Testis (tissue), 2 donors: ENCODE measurements at regions not wholly inside any gene's neighbourhood (a gene's known extent, or its start where the extent isn't known, plus 50 kb on each side); places are given as distances from the start of the nearest gene placed in this dataset.

ENCODE experiments used
- DNase-seq: peaks from one replicate; pipeline ENCODE4 v3.0.0-alpha.2; 2019
- H3K27ac ChIP-seq, 2 donors: fragments of 200-600 bp; sonication (generic); one replicate each; pipeline ENCODE4 v1.5.1; 2019
- H3K27me3 ChIP-seq: fragments of 200-600 bp; sonication (generic); one replicate; pipeline ENCODE4 v1.5.1; 2019
- H3K36me3 ChIP-seq: fragments of 200-600 bp; sonication (generic); one replicate; pipeline ENCODE4 v1.5.1; 2017; ENCODE audit warnings: low read depth; ENCODE audit errors: missing control alignments
- H3K4me1 ChIP-seq: fragments of 200-600 bp; sonication (generic); one replicate; pipeline ENCODE4 v1.5.1; 2019
- H3K4me3 ChIP-seq, 2 donors: fragments of 200-600 bp; sonication (generic); one replicate each; pipeline ENCODE4 v1.5.1; 2017 to 2019
- H3K9me3 ChIP-seq: fragments of 200-600 bp; sonication (generic); one replicate; pipeline ENCODE4 v1.5.1; 2017
- CTCF ChIP-seq, 3 experiments: fragments of 450-650 bp in 2 of 3; fragments of 200-600 bp in 1 of 3; sonication (generic) in 1 of 3; IDR thresholded peaks; one replicate each; pipeline ENCODE4 v1.5.1; 2016 to 2019; ENCODE audit warnings: antibody characterized with exemption in 3 of 3, mild to moderate bottlenecking in 2 of 3, moderate library complexity in 1 of 3
- POLR2A ChIP-seq: fragments of 450-650 bp; IDR thresholded peaks from one replicate; pipeline ENCODE4 v1.6.1; 2017; ENCODE audit warnings: antibody characterized with exemption, mild to moderate bottlenecking, moderate library complexity
- WGBS, 2 donors: methylation state at CpG; one replicate each; pipeline ENCODE4 v1.1.5; 2018; 5-methylcytosine and 5-hydroxymethylcytosine counted together
- intact Hi-C: fragments of 100-400 bp; cut with DNase I; formaldehyde crosslinking; loops from one replicate; pipeline ENCODE4 v1.15.1; 2023; ENCODE audit warnings: low total_unique reads

GRCh38 chr13:44303681-44304432, 69.8 kb upstream of the SERP2 start:
- peak; percentile 60 for DNase-seq

GRCh38 chr13:44304433-44304725, 69.2 kb upstream of the SERP2 start:
- intact Hi-C loops = no loop called here
- H3K9me3 ChIP-seq = no peaks in the 10 kb centered on the region
- TF ChIP-seq CTCF (IDR thresholded peaks at IDR 0.05) (no peak), POLR2A (no peak)
- H3K4me1 ChIP-seq = peaks cover 4% of the 10 kb centered on the region
- H3K27me3 ChIP-seq = no peaks in the 10 kb centered on the region
- no peak for DNase-seq
- no peak overlapping the region for H3K4me3 ChIP-seq
- H3K36me3 ChIP-seq = no peaks in the 10 kb centered on the region
- WGBS, 2 donors = 90 to 94% methylated on average over 4 of the region's 4 CpGs
- no peak overlapping the region for H3K27ac ChIP-seq

More at GRCh38 chr13:44303681-44304432, 69.8 kb upstream of the SERP2 start:
- H3K27ac ChIP-seq = no peak overlapping the region
- no peaks in the 10 kb centered on the region for H3K9me3 ChIP-seq
- 41 to 49% methylated on average over 5 of the region's 5 CpGs for WGBS, 2 donors
- no peaks in the 10 kb centered on the region for H3K27me3 ChIP-seq
- H3K4me3 ChIP-seq = no peak overlapping the region
- H3K36me3 ChIP-seq = no peaks in the 10 kb centered on the region
- peaks cover 4% of the 10 kb centered on the region for H3K4me1 ChIP-seq
- TF ChIP-seq CTCF (IDR thresholded peaks at IDR 0.05) (no peak), POLR2A (no peak)
- intact Hi-C loops = no loop called here

- intact Hi-C loops = no loop called here
- TF ChIP-seq POLR2A = no peak
- TF ChIP-seq CTCF (IDR thresholded peaks at IDR 0.05) = no peak
- H3K4me3 ChIP-seq = no peak overlapping the region
- no peaks in the 10 kb centered on the region for H3K36me3 ChIP-seq
- no peak overlapping the region for H3K27ac ChIP-seq
- no peaks in the 10 kb centered on the region for H3K9me3 ChIP-seq
- DNase-seq = no peak
- 86 to 98% methylated on average over 1 to 2 of the region's 2 CpGs for WGBS, 2 donors
- peaks cover 4% of the 10 kb centered on the region for H3K4me1 ChIP-seq
- H3K27me3 ChIP-seq = no peaks in the 10 kb centered on the region
These were observed 68.3 kb upstream of the SERP2 start for GRCh38 chr13:44305286-44305685.

GRCh38 chr13:44305917-44306370, 67.7 kb upstream of the SERP2 start:
- intact Hi-C loops = no loop called here
- peaks cover 4% of the 10 kb centered on the region for H3K4me1 ChIP-seq
- DNase-seq = no peak

More at GRCh38 chr13:44305917-44306370, 67.7 kb upstream of the SERP2 start:
- no peaks in the 10 kb centered on the region for H3K9me3 ChIP-seq
- WGBS, 2 donors = 67 to 83% methylated on average over 4 of the region's 4 CpGs
- H3K4me3 ChIP-seq = no peak overlapping the region
- no peaks in the 10 kb centered on the region for H3K27me3 ChIP-seq
- no peak for TF ChIP-seq POLR2A
- no peak for TF ChIP-seq CTCF (IDR thresholded peaks at IDR 0.05)
- H3K27ac ChIP-seq = no peak overlapping the region
- H3K36me3 ChIP-seq = no peaks in the 10 kb centered on the region
